Parathyroid adenoma (tissue), 2 donors: ENCODE measurements at regions not wholly inside any gene's neighbourhood (a gene's known extent, or its start where the extent isn't known, plus 50 kb on each side); places are given as distances from the start of the nearest gene placed in this dataset.

Experiments
- H2AFZ ChIP-seq: fragments of 300-600 bp; sonication (generic); one replicate; pipeline ENCODE4 v1.7.0; 2017; ENCODE audit warnings: antibody characterized with exemption, mild to moderate bottlenecking
- H3K27ac ChIP-seq: fragments of 300-600 bp; sonication (generic); one replicate; pipeline ENCODE4 v1.7.0; 2017
- H3K27me3 ChIP-seq: fragments of 300-600 bp; sonication (generic); one replicate; pipeline ENCODE4 v1.7.0; 2017; ENCODE audit warnings: low read length; ENCODE audit not compliant: control insufficient read depth, insufficient read depth
- H3K36me3 ChIP-seq: fragments of 300-600 bp; sonication (generic); one replicate; pipeline ENCODE4 v1.7.0; 2017; ENCODE audit warnings: low read length; ENCODE audit not compliant: control insufficient read depth, insufficient read depth
- H3K4me1 ChIP-seq: fragments of 300-600 bp; sonication (generic); one replicate; pipeline ENCODE4 v1.7.0; 2017; ENCODE audit warnings: control low read depth
- H3K4me2 ChIP-seq: fragments of 300-600 bp; sonication (generic); one replicate; pipeline ENCODE4 v1.7.0; 2017; ENCODE audit warnings: low read length
- H3K4me3 ChIP-seq: fragments of 300-600 bp; sonication (generic); one replicate; pipeline ENCODE4 v1.7.0; 2017; ENCODE audit warnings: low read depth, low read length
- H3K79me2 ChIP-seq: fragments of 300-600 bp; sonication (generic); one replicate; pipeline ENCODE4 v1.7.0; 2017; ENCODE audit warnings: control low read depth
- H3K9ac ChIP-seq: fragments of 300-600 bp; sonication (generic); one replicate; pipeline ENCODE4 v1.7.0; 2017; ENCODE audit warnings: mild to moderate bottlenecking
- H3K9me3 ChIP-seq: fragments of 300-600 bp; sonication (generic); one replicate; pipeline ENCODE4 v1.7.0; 2017; ENCODE audit warnings: low read length; ENCODE audit not compliant: control insufficient read depth
- TF ChIP-seq, protein P1 (sequence below): fragments of 300-600 bp; sonication (generic); IDR thresholded peaks from one replicate; pipeline ENCODE4 v1.7.0; 2017; ENCODE audit warnings: antibody characterized with exemption, mild to moderate bottlenecking
- donor health status: primary hyperparathyroidism.

DNA sequence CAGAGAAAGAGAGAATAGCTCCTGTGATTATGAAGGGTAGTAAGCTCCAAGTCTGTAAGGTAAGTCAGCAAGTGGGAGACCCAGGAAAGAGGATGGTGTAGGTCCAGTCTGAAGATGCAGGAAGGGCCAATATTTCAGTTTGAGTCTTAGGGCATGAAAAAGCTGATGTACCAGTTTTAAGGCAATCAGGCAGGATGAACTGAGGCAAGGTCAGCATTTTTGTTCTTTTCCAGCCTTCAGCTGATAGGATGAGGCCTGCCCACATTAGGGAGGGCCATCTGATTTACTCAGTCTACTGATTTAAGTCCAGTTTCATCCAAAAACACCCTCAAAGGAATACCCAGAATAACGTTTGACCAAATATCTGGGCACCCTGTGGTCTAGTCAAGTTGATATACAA lies 347.3 kb downstream of the CMPK2 start:
- H3K27ac ChIP-seq = no peak overlapping the region
- no peaks in the 10 kb centered on the region for H3K9me3 ChIP-seq
- H3K4me3 ChIP-seq = no peak overlapping the region
- no peaks in the 10 kb centered on the region for H3K36me3 ChIP-seq
- no peaks in the 10 kb centered on the region for H3K4me1 ChIP-seq
- no peaks in the 10 kb centered on the region for H3K79me2 ChIP-seq
- no peak overlapping the region for H2AFZ ChIP-seq
- no peak overlapping the region for H3K9ac ChIP-seq
- H3K27me3 ChIP-seq = no peaks in the 10 kb centered on the region
- no peak overlapping the region for H3K4me2 ChIP-seq
- TF ChIP-seq, protein P1, sequence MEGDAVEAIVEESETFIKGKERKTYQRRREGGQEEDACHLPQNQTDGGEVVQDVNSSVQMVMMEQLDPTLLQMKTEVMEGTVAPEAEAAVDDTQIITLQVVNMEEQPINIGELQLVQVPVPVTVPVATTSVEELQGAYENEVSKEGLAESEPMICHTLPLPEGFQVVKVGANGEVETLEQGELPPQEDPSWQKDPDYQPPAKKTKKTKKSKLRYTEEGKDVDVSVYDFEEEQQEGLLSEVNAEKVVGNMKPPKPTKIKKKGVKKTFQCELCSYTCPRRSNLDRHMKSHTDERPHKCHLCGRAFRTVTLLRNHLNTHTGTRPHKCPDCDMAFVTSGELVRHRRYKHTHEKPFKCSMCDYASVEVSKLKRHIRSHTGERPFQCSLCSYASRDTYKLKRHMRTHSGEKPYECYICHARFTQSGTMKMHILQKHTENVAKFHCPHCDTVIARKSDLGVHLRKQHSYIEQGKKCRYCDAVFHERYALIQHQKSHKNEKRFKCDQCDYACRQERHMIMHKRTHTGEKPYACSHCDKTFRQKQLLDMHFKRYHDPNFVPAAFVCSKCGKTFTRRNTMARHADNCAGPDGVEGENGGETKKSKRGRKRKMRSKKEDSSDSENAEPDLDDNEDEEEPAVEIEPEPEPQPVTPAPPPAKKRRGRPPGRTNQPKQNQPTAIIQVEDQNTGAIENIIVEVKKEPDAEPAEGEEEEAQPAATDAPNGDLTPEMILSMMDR = no peak

DNA sequence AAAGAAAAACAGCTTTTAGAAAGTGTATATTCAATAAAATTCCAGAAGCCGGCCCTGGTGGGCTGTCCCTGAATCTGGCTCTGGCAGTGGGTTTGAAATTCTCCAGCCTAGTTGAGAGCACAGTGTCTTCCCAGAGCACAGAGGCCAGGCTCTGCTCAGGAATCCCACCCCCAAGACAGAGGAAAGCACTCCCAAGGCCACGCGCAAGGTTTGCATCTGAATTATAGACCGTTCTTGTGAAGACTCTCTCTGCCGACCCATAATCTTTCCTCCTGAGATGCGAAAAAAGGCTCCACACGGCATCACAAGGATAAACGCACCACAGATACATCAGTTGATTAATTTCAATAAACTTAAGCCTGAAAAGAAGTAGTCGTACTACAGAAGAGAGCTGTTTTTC lies 342.2 kb downstream of the CMPK2 start:
- Histone ChIP-seq H3K4me2 (no peak overlapping the region), H3K4me1 (no peaks in the 10 kb centered on the region), H3K79me2 (no peaks in the 10 kb centered on the region), H3K9ac (no peak overlapping the region), H3K27ac (no peak overlapping the region), H3K9me3 (no peaks in the 10 kb centered on the region), H2AFZ (no peak overlapping the region), H3K27me3 (no peaks in the 10 kb centered on the region), H3K4me3 (no peak overlapping the region), H3K36me3 (no peaks in the 10 kb centered on the region)
- TF ChIP-seq, protein P1 = no peak

DNA sequence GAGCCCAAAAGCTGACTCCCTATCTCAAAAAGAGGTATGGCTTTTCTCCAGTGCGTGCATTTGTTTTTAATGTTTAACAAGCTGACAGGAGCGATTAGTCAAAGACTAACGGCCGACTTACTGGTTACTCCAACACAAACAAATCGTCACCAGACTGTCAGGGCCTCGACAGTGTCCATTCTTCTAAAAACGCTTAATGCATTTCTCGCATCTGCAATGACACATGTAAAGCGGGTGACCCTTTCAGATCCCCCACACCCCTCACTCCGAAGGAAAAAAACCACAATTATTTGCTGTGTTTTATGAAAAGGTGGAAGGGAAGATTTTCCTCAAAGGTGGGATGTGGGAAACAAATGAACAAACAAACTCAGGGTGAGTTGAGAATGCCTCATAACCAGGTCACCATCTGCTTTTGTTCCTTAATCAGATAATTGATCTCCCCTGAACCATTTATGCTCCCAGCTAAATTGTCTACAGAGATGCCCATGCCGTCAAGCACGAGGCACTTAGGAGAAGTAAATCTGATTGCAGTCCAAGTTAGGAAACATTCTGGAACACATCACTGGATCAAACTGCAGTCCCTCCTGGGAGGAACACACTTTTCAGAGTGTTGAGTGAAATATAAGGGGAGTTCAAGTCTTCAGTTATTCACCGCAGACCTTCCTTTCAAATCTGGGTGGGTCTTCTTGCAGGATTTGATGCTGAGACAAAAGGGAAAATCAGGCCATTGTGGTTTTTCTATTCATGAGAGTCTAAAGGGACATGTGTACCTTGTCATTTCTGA lies 340.8 kb downstream of the CMPK2 start:
- Histone ChIP-seq H3K36me3 (no peaks in the 10 kb centered on the region), H3K79me2 (no peaks in the 10 kb centered on the region), H3K9me3 (no peaks in the 10 kb centered on the region), H3K4me1 (no peaks in the 10 kb centered on the region), H3K27ac (no peak overlapping the region), H2AFZ (no peak overlapping the region), H3K9ac (no peak overlapping the region), H3K4me3 (no peak overlapping the region), H3K4me2 (no peak overlapping the region), H3K27me3 (no peaks in the 10 kb centered on the region)
- TF ChIP-seq, protein P1 = no peak

DNA sequence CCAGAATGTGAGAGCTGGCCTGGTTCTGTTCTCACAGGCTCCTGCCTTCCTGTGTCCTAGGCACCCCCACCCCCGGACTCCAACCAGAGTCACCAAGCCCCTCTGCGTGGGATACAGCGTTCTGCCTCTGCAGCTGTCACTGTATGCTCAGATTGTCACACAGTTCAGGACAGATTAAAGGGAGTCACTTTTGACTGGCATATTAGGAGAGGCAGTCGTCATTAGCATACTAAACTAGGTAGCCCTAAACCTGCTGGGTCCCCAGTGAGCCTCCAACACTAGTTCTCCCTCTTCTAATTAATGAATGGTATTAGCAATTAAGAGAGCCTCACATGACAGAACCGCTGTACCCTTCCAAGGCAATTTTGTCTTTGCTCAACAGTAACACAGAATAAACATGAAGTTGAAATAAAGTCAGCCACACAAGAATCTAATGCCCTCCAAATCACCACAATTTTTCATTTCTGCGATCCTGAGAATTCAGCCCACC lies 340.2 kb downstream of the CMPK2 start:
- no peak overlapping the region for H3K9ac ChIP-seq
- TF ChIP-seq, protein P1 = no peak
- no peaks in the 10 kb centered on the region for H3K79me2 ChIP-seq
- H2AFZ ChIP-seq = no peak overlapping the region
- no peaks in the 10 kb centered on the region for H3K4me1 ChIP-seq
- no peak overlapping the region for H3K4me3 ChIP-seq
- no peak overlapping the region for H3K4me2 ChIP-seq
- no peaks in the 10 kb centered on the region for H3K9me3 ChIP-seq
- no peaks in the 10 kb centered on the region for H3K27me3 ChIP-seq
- H3K36me3 ChIP-seq = no peaks in the 10 kb centered on the region
- no peak overlapping the region for H3K27ac ChIP-seq
